Kidney (tissue), 13 donors: ENCODE measurements at regions not wholly inside any gene's neighbourhood (a gene's known extent, or its start where the extent isn't known, plus 50 kb on each side); places are given as distances from the start of the nearest gene placed in this dataset.
A peak's percentile ranks its signal among the peaks of the same experiment; 100 is the strongest.

Experiments
- DNase-seq, 5 donors: peaks; one replicate each; pipeline ENCODE4 v3.0.0-alpha.2; 2013 to 2020
- FAIRE-seq: peaks from 2 replicates; lab custom pipeline; 2012; peaks lifted over from hg19 to GRCh38; lab: Jason Lieb, UNC
- H3K27ac ChIP-seq, 2 donors: one replicate each; pipeline ENCODE4 v1.7.0; 2013; ENCODE audit warnings: low read depth in 2 of 2, low read length in 2 of 2, inconsistent platforms in 1 of 2
- H3K27me3 ChIP-seq: one replicate; pipeline ENCODE4 v1.7.1; 2013; ENCODE audit warnings: low read length, inconsistent platforms; ENCODE audit not compliant: control insufficient read depth, insufficient read depth
- H3K36me3 ChIP-seq, 3 donors: one replicate each; pipeline versions ENCODE4 v1.7.0 to v1.7.1; 2013; ENCODE audit warnings: low read length in 3 of 3, control low read depth in 1 of 3, inconsistent platforms in 1 of 3; ENCODE audit not compliant: insufficient read depth in 3 of 3, control insufficient read depth in 2 of 3
- H3K4me1 ChIP-seq, 3 donors: one replicate each; pipeline versions ENCODE4 v1.7.0 to v1.7.1; 2013; ENCODE audit warnings: low read length in 3 of 3, inconsistent platforms in 1 of 3, low read depth in 1 of 3; ENCODE audit not compliant: control insufficient read depth in 2 of 3, insufficient read depth in 2 of 3
- H3K4me3 ChIP-seq, 3 donors: one replicate each; pipeline versions ENCODE4 v1.7.0 to v1.8.1; 2013; ENCODE audit warnings: low read length in 3 of 3, control low read depth in 1 of 3, inconsistent platforms in 1 of 3
- H3K9ac ChIP-seq, 3 donors: one replicate each; pipeline versions ENCODE4 v1.7.0 to v1.7.1; 2013; ENCODE audit warnings: low read length in 3 of 3, control low read depth in 1 of 3, inconsistent platforms in 1 of 3
- H3K9me3 ChIP-seq, 3 donors: one replicate each; pipeline versions ENCODE4 v1.7.0 to v1.7.1; 2013; ENCODE audit warnings: low read length in 3 of 3, control low read depth in 1 of 3, inconsistent platforms in 1 of 3; ENCODE audit not compliant: control insufficient read depth in 2 of 3, insufficient read depth in 1 of 3
- intact Hi-C: fragments of 100-400 bp; cut with DNase I; formaldehyde crosslinking; loops from one replicate; pipeline ENCODE4 v1.11.1; 2022
- TF ChIP-seq, protein P1 (sequence below): IDR thresholded peaks from 3 replicates; pipeline ENCODE4 v1.5.1; 2012; ENCODE audit warnings: mild to moderate bottlenecking, moderate library complexity, borderline replicate concordance; ENCODE audit not compliant: insufficient read depth; ENCODE audit errors: extremely low read depth
- donor health status: control.
- donor health status: control.
- donor health status: control.
- donor health status: control.
- donor health status: control.
- donor health status: DM: yes; HTN: yes; CAD: no.
- donor health status: Normal renal cell carcinoma (clear cell type).

DNA sequence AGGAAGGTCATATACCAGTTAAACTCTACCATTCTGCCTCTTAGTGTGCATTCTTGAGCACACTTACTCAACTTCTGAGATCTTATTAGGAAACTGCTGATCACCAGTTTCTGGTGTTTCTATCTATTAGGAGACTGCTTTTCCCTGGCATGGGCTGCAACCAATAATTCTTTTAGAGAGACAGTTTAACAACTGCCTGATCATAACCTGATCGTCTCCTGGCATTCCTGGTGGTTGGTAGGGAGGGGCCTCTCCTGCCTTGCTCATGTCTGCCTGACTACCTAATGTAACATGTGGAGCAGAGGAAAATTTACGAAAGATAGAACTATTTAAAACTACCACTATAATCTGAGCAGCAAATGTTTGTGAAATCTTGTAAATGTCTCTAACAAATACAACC is 75.3 kb upstream of the MGAT4C start:
- no peak overlapping the region for H3K4me3 ChIP-seq
- FAIRE-seq (no peak), DNase-seq (peak in 2 of 5 donors; percentile 9 to 16)
- no peaks in the 10 kb centered on the region for H3K9me3 ChIP-seq
- no peak overlapping the region for H3K9ac ChIP-seq
- no peak overlapping the region for H3K27ac ChIP-seq
- no peaks in the 10 kb centered on the region for H3K36me3 ChIP-seq
- intact Hi-C loops: no loop called here
- no peaks in the 10 kb centered on the region for H3K4me1 ChIP-seq
- H3K27me3 ChIP-seq: no peaks in the 10 kb centered on the region
- TF ChIP-seq, protein P1, sequence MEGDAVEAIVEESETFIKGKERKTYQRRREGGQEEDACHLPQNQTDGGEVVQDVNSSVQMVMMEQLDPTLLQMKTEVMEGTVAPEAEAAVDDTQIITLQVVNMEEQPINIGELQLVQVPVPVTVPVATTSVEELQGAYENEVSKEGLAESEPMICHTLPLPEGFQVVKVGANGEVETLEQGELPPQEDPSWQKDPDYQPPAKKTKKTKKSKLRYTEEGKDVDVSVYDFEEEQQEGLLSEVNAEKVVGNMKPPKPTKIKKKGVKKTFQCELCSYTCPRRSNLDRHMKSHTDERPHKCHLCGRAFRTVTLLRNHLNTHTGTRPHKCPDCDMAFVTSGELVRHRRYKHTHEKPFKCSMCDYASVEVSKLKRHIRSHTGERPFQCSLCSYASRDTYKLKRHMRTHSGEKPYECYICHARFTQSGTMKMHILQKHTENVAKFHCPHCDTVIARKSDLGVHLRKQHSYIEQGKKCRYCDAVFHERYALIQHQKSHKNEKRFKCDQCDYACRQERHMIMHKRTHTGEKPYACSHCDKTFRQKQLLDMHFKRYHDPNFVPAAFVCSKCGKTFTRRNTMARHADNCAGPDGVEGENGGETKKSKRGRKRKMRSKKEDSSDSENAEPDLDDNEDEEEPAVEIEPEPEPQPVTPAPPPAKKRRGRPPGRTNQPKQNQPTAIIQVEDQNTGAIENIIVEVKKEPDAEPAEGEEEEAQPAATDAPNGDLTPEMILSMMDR: no peak

DNA sequence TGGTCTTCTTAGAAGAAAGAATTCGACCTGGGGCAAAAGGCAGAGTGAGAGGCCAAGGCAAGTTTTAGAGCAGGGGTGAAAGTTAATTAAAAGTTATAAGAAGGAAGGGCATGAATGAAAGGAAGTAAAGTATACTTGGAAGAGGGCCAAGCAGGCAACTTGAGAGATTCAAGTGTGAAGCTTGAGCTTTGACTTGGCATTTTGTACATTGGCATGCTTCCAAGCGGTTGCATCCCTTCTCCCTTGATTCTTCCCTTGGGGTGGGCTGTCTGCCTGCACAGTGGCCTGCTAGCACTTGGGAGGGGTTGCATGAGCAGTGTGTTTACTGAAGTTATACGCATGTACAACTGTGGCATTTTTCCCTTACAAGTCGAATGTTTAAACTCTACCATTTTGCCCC is 74.8 kb upstream of the MGAT4C start:
- H3K36me3 ChIP-seq: no peaks in the 10 kb centered on the region
- H3K27me3 ChIP-seq: no peaks in the 10 kb centered on the region
- FAIRE-seq: no peak
- DNase-seq: peak in 2 of 5 donors; percentile 22 to 31
- no peak overlapping the region for H3K27ac ChIP-seq
- H3K4me3 ChIP-seq: no peak overlapping the region
- intact Hi-C loops: no loop called here
- H3K4me1 ChIP-seq: no peaks in the 10 kb centered on the region
- TF ChIP-seq, protein P1: no peak
- H3K9me3 ChIP-seq: no peaks in the 10 kb centered on the region
- H3K9ac ChIP-seq: no peak overlapping the region

GRCh38 chr12:86312232-86312631 is 56.0 kb upstream of the MGAT4C start:
- H3K4me1 ChIP-seq: no peaks in the 10 kb centered on the region
- no peaks in the 10 kb centered on the region for H3K9me3 ChIP-seq
- intact Hi-C loops: no loop called here
- no peak overlapping the region for H3K27ac ChIP-seq
- no peak for DNase-seq
- H3K9ac ChIP-seq: no peak overlapping the region
- no peaks in the 10 kb centered on the region for H3K36me3 ChIP-seq
- TF ChIP-seq, protein P1: no peak
- no peak for FAIRE-seq
- H3K27me3 ChIP-seq: no peaks in the 10 kb centered on the region
- no peak overlapping the region for H3K4me3 ChIP-seq
